Central memory CD8-positive, alpha-beta T cell (primary cell): ENCODE measurements at regions not wholly inside any gene's neighbourhood (a gene's known extent, or its start where the extent isn't known, plus 50 kb on each side); places are given as distances from the start of the nearest gene placed in this dataset.

Experiments
- ATAC-seq: fragments of 150-1000 bp; cut with Tn5 transposase; replicated peaks from 2 replicates; pipeline ENCODE4 v1.10.0; 2022; ENCODE audit warnings: mild to moderate bottlenecking, moderate FRiP score, moderate number of reproducible peaks; ENCODE audit not compliant: poor library complexity, severe bottlenecking; ENCODE audit errors: extremely low read depth
- DNase-seq, 2 donors: peaks; one replicate each; pipeline ENCODE4 v3.0.0; 2021; ENCODE audit warnings: low spot score in 2 of 2
- H3K27ac Mint-ChIP-seq: one replicate; pipeline ENCODE4 v1.8.0; 2022; ENCODE audit warnings: low read depth, mild to moderate bottlenecking, moderate library complexity, mixed read lengths
- H3K27me3 Mint-ChIP-seq: one replicate; pipeline ENCODE4 v1.8.0; 2022; ENCODE audit warnings: mixed read lengths
- H3K36me3 Mint-ChIP-seq: one replicate; pipeline ENCODE4 v1.8.0; 2022; ENCODE audit warnings: mild to moderate bottlenecking, moderate library complexity, mixed read lengths; ENCODE audit not compliant: insufficient read depth
- H3K4me1 Mint-ChIP-seq: one replicate; pipeline ENCODE4 v1.8.0; 2022; ENCODE audit warnings: mixed read lengths
- H3K4me3 Mint-ChIP-seq: one replicate; pipeline ENCODE4 v1.8.0; 2022; ENCODE audit warnings: mild to moderate bottlenecking, moderate library complexity, mixed read lengths
- H3K9me3 Mint-ChIP-seq: one replicate; pipeline ENCODE4 v1.8.0; 2022; ENCODE audit warnings: mixed read lengths

DNA sequence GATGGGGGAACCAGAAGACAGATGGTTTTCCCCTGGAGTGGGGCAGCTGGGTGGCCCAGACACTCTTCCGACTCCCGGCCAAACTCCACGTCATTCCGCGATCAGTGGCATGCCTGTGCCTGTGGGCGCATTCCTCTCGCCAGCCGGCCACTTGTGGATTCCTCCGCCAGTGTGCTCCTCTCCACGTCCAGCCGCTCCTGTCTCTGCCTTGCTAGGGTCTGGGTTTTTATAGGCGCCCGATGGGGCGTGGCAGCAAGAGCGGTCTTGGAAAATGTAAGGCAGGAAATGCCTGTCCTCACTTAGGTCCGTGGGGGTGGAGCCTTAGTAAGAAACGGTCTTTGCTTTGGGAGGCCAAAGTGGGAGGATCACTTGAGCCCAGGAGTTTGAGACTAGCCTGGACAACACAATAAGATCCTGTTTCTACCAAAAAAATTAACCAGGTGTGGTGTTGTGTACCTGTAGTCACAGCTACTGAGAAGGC lies 81.6 kb upstream of the SEPTIN5 start:
- H3K27me3 Mint-ChIP-seq: peaks cover 34% of the 10 kb centered on the region
- DNase-seq (no peak), ATAC-seq (no peak)
- H3K4me1 Mint-ChIP-seq: peaks cover 6% of the 10 kb centered on the region
- peaks cover 3% of the 10 kb centered on the region for H3K36me3 Mint-ChIP-seq
- no peaks in the 10 kb centered on the region for H3K9me3 Mint-ChIP-seq
- H3K4me3 Mint-ChIP-seq: no peak overlapping the region
- H3K27ac Mint-ChIP-seq: no peak overlapping the region

DNA sequence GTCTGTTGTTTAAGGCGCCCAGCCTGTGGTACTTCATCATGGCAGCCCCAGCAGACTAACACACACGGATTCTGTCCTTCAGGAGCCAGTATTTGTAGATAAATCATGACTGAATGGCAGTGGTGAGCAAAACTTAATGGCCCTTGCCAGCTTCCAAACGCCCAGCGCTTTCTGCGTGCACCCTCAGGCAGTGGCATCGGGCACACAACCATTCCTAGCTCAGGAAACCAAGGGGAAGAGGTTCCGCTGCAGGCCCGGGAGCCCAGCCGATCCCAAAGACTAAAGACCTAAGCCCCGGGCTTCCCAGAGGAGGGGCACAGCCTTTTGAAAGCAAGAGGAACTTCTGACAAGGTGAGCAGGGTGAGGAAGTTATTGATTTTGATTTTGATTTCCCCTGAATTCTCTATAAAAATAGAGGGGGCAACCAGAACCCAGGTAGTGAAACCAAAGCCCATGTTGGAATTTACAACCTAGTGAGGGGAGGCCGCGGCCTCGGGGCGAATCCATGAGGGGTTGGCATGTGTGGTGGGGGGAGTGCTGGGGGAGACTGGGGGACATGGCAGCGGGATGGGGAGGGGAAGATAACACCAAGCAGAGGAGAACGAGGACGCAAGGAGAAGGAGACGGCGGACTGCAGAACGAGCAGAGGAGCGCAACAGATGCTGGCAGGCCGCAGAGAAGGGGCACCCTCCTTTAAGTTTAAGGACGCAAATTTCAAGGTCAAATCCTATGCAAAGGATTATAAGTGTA lies 79.9 kb upstream of the SEPTIN5 start:
- ATAC-seq: no peak
- no peak overlapping the region for H3K27ac Mint-ChIP-seq

DNA sequence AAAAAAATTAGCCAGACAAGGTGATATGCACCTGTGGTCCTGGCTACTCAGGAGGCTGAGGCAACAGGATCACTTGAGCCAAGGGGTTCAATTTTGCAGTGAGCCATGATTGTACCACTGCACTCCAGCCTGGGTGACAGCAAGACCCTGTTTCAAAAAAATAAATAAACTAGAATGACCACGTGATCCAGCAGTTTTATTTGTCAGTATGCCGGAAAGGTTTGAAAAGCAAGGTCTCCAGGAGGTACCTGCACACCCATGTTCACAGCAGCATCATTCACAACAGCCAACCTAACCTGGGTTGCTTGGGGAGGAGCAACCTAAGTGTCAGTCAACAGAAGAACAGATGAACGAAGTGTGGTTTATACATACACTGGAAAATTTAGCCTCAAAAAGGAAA lies 78.7 kb upstream of the SEPTIN5 start:
- Mint-ChIP-seq H3K27me3 (peaks cover 30% of the 10 kb centered on the region), H3K4me3 (no peak overlapping the region), H3K9me3 (no peaks in the 10 kb centered on the region), H3K4me1 (no peaks in the 10 kb centered on the region), H3K27ac (no peak overlapping the region), H3K36me3 (peaks cover 3% of the 10 kb centered on the region)
- ATAC-seq (no peak), DNase-seq (no peak)

More for the DNA sequence above, 79.9 kb upstream of the SEPTIN5 start:
- H3K27me3 Mint-ChIP-seq: peaks cover 18% of the 10 kb centered on the region
- no peaks in the 10 kb centered on the region for H3K9me3 Mint-ChIP-seq
- H3K36me3 Mint-ChIP-seq: peaks cover 3% of the 10 kb centered on the region
- H3K4me1 Mint-ChIP-seq: peaks cover 6% of the 10 kb centered on the region
- no peak for DNase-seq
- no peak overlapping the region for H3K4me3 Mint-ChIP-seq

DNA sequence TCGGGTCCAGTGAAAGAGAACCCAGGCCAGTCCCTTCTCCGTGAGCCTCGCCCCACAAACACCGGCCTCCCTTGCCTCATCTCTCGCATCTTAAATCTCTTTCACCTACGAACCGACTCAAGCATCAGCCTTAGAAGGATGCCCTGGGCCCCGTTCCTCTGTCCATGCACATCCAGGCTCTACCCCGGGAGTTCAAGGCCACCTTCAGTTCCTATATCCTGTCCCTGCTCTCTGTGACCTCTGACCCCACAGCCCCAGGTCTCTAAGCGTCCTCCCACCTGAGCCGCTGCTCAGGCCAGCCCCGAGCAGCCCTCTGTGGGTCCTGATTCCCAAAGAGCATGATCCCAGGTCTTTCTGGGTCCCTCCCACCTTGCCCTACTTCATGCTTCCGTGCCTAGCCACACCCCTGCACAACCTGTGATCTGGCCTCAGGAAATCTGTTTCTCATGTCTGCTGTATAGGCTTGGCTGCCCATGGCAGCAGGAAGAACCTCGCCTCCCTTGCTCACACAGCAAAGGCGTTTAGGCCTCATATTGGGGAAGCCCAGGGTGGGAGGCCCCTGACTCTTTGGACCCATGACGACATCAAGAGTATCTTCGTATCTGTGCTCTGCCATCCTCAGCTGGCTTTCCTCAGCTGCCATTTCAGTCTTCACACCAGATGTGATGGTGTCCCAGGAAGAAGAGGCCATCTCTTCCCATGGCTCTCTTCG lies 77.5 kb upstream of the SEPTIN5 start:
- no peak for ATAC-seq

DNA sequence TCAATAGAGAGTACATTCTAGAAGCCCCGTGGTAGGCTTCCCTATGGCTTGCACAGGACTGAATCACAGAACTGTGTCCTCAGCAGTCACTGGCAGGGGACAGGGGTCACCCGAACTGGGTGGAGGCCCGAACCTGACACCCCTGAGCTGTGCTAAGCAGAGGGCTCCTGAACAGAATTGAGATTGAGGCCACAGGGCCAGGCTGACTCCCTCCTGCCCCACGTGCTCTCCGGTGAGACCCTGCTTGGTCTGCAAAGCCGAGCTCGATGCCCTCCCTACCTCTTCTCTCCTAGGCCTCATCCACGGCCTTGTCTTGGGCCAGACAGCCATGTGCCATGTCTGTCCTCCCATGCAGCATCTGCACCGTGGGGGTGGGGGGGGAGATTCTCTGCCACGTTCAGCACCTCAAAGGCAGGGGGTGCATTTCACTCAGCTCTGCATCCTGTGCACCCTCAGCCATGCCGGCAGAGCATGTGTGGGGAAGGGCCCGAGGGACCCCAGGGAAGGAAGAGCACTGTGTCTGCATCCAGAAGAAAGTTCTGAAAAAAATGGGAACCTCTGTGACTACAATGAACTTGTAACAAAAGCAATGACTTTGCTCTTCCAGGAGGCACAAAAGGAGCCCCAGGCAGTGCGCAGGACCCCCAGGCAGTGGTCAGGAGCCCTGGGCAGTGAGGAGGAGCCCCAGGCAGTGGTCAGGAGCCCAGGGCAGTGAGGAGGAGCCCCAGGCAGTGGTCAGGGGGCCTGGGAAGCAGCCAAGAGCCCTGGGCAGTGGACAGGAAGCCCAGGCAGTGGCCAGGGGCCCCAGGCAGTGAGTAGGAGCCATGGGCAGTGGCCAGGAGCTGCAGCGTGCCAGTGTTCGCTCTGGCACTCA lies 76.7 kb upstream of the SEPTIN5 start:
- Mint-ChIP-seq H3K4me1 (no peaks in the 10 kb centered on the region), H3K36me3 (no peaks in the 10 kb centered on the region), H3K4me3 (no peak overlapping the region), H3K27ac (no peak overlapping the region), H3K9me3 (no peaks in the 10 kb centered on the region), H3K27me3 (peaks cover 30% of the 10 kb centered on the region)
- ATAC-seq (no peak), DNase-seq (no peak)

More for the DNA sequence above, 77.5 kb upstream of the SEPTIN5 start:
- H3K9me3 Mint-ChIP-seq: no peaks in the 10 kb centered on the region
- no peak for DNase-seq
- H3K27me3 Mint-ChIP-seq: peaks cover 38% of the 10 kb centered on the region
- no peaks in the 10 kb centered on the region for H3K36me3 Mint-ChIP-seq
- no peaks in the 10 kb centered on the region for H3K4me1 Mint-ChIP-seq
- no peak overlapping the region for H3K4me3 Mint-ChIP-seq
- no peak overlapping the region for H3K27ac Mint-ChIP-seq

DNA sequence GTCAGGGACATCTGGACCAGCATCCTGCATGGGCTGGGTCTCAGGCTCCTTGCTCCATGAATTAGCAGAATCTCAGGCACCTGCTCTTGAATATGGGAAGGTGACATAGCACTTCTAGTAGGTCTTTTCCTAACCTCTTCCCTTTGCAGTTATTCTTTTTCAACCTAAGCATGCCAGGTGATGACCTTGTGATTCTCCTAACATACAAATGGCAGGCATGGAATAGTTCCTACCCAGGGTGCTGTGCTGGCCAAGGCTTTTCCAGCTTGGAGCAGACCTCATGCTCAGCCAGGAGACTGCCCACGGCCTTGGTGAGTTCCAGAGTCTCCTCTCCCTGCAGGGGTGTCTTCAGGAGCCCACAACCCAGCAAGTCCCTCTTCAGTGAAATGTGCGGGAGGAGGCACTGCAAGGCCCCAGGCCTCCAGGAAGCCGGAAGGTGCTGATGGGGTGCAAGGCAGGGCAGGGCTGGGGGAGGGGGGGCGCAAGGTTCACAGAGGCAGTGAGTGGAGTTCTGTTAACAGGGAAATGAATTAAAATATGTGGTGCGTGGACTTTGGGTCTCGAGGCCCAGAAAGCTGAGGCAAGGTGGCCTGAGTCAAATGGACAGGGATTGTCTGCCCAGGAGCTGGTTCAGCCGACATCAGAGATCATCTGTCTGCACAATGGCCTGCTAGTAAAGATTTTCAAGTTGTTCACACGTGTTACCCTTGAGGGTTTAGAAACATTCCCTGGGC lies 75.9 kb upstream of the SEPTIN5 start:
- Mint-ChIP-seq H3K27ac (no peak overlapping the region), H3K9me3 (no peaks in the 10 kb centered on the region), H3K4me3 (no peak overlapping the region), H3K27me3 (peaks cover 27% of the 10 kb centered on the region), H3K36me3 (no peaks in the 10 kb centered on the region), H3K4me1 (no peaks in the 10 kb centered on the region)
- ATAC-seq (no peak), DNase-seq (no peak)

DNA sequence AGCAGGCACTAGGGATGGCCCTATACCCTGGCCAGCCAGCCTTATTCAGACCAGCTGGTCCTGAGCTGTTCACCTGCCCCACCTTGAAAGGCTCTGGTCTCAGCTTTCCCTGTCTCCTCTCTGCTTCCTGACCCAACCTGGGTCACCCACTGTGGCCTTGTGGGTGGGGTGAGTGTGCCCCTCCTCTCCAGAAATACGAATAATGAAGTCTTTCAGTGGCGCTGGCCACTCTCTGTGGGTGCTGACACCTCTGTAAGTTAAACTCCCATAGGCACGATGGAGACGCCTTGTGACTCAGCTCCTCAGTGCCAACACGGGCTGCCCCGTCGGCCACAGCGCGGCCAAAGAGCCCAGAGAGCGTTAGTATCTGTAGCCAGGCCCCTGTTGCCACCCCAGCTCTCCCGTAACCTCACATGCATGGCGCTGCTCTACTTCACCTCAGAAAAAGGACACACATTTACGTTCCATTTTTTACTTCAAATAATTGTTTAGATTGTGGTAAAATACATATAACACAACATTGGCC lies 74.6 kb upstream of the SEPTIN5 start:
- no peak for DNase-seq
- Mint-ChIP-seq H3K36me3 (no peaks in the 10 kb centered on the region), H3K27me3 (peaks cover 38% of the 10 kb centered on the region), H3K4me1 (no peaks in the 10 kb centered on the region), H3K4me3 (no peak overlapping the region), H3K9me3 (no peaks in the 10 kb centered on the region), H3K27ac (no peak overlapping the region)
- ATAC-seq: no peak

DNA sequence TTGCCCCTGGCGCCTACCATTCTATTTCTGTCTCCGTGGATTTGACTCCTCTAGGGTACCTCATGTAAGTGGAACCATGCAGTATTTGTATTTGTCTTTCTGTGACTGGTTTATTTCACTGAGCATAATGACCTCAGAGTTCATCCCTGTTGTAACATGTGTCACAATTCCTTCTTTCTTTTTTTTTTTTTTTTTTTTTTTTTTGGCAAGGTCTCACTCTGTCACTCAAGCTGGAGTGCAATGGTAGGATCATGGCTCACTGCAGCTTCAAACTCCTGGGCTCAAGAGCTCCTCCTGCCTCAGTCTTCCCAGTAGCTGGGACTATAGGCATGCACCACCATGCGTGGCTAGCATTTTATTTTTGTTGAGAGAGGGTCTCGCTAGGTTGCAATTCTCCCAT lies 74.0 kb upstream of the SEPTIN5 start:
- ATAC-seq: no peak
- H3K27ac Mint-ChIP-seq: no peak overlapping the region
- no peaks in the 10 kb centered on the region for H3K36me3 Mint-ChIP-seq
- H3K9me3 Mint-ChIP-seq: no peaks in the 10 kb centered on the region
- H3K4me1 Mint-ChIP-seq: no peaks in the 10 kb centered on the region
- H3K27me3 Mint-ChIP-seq: peaks cover 44% of the 10 kb centered on the region
- no peak overlapping the region for H3K4me3 Mint-ChIP-seq
- DNase-seq: no peak

DNA sequence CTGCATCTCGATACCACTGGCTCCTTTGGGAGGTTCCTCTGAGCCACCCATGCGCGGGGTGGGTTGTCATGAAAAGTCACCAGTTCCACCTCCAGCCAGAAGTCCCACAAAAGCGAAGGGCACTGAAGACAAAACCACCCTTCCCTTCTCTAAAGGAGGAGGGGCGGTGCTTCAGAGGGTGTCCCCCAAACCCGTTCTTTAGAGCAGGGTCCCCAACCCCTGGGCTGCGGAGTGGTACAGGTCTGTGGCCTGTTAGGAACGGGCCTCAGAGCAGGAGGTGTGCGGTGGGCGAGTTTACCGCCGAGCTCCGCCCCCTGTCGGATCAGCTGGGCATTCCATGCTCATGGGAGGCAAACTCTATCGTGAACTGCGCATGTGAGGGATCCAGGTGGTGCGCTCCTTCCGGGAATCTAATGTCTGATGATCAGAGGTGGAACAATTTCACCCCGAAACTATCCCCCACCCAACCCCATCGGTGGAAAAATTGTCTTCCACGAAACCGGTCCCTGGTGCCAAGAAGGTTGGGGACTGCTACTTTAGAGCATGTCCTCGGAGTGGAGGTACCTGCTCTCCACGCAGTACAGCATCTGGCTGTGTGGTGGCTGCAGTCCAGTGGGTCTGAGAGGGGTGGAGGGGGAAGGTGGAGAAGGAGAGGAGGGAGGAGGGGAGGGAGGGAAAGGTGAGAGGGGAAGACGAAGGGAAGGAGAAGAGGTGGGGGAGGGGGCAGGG lies 72.9 kb upstream of the SEPTIN5 start:
- DNase-seq (no peak), ATAC-seq (no peak)
- no peaks in the 10 kb centered on the region for H3K9me3 Mint-ChIP-seq
- H3K4me3 Mint-ChIP-seq: no peak overlapping the region
- no peak overlapping the region for H3K27ac Mint-ChIP-seq
- H3K27me3 Mint-ChIP-seq: peaks cover 53% of the 10 kb centered on the region
- H3K36me3 Mint-ChIP-seq: no peaks in the 10 kb centered on the region
- H3K4me1 Mint-ChIP-seq: no peaks in the 10 kb centered on the region

DNA sequence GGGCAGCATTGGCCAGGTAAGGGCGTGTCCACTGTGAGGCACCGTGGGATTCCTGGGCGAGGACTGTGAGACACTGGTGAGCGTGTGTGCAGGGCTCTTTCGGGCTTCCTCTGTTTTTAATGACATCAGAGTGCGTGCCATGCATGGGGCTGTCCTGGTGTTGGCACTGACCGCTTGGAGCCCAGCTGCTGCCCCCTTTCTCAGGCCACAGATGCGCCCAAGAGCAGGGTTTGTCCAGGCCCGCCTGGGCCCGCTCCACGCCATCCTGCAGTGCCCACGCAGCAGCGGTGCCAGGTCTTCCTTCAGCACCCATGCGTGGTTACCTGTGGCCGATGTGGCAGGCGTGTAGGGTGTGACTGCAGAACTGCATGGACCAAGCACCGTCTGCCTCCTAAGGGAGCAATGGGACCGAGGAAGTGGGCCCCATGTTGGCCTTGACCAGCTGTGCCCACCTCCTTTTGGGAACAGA lies 72.3 kb upstream of the SEPTIN5 start:
- no peak for ATAC-seq
- Mint-ChIP-seq H3K4me3 (no peak overlapping the region), H3K27me3 (peaks cover 53% of the 10 kb centered on the region)

DNA sequence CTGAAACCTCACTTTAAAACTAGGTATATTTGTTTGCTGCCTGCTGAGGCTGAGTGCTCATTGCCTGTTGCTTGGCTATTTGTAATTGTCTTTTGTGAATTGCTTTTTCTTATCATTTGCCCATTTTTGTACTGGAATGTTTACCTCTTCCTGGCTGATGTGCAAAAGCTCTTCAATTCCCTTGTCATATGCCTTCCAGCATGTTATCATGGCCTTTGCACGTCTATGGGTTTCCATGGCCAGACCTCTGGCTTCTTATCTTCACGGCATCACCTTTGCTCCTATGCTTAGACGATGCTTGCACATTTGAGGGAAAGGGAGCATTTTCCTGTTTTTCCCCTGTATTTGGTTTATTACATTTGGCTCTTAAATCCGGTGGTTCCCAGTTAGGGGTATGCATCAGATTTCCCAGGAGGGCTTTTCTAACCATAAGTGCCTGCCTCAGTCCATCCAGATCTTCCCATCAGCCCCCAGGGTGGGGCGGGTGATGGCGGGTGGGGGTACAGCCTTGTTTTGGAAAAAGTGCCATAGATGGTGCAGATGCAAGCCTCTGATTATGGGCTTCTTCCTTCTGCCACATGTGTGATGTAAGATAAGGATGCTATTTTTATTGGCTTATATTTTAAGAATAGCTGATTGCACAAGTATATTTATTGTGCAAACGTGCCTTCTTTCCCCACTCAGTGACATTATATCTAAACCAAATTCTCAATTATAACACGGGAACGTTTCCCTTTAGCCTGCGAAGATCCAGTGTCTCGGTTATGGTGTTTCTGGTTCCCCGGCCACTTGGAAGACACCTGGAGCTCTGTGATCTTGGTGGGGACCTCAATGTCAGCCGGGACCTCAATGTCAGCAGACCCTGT lies 70.6 kb upstream of the SEPTIN5 start:
- no peak for ATAC-seq
- H3K27me3 Mint-ChIP-seq: peaks cover 56% of the 10 kb centered on the region
- peaks cover 8% of the 10 kb centered on the region for H3K9me3 Mint-ChIP-seq
- no peaks in the 10 kb centered on the region for H3K36me3 Mint-ChIP-seq
- no peak overlapping the region for H3K27ac Mint-ChIP-seq
- H3K4me1 Mint-ChIP-seq: no peaks in the 10 kb centered on the region
- no peak overlapping the region for H3K4me3 Mint-ChIP-seq
- DNase-seq: no peak

More for the DNA sequence above, 72.3 kb upstream of the SEPTIN5 start:
- DNase-seq: no peak
- H3K9me3 Mint-ChIP-seq: no peaks in the 10 kb centered on the region
- no peaks in the 10 kb centered on the region for H3K36me3 Mint-ChIP-seq
- no peak overlapping the region for H3K27ac Mint-ChIP-seq
- H3K4me1 Mint-ChIP-seq: no peaks in the 10 kb centered on the region
